ENCODE measurements at regions not wholly inside any gene's neighbourhood (a gene's known extent, or its start where the extent isn't known, plus 50 kb on each side); places are given as distances from the start of the nearest gene placed in this dataset.
"Not testable (repeated sequence)": the region's sequence is repeated elsewhere in the genome, so short reads cannot be mapped to it uniquely, and the experiment has no call there.

- DNase-seq (no peak), ATAC-seq (ENCODE audit: poor library complexity) (no peak)
- intact Hi-C loops (cut with DNase I), result no loop called here
Observed at GRCh38 chr12:126033751-126034150, 968.5 kb downstream of the AACS start.

- DNase-seq (no peak), ATAC-seq (ENCODE audit: poor library complexity) (no peak)
- intact Hi-C loops (cut with DNase I), result no loop called here
Observed at GRCh38 chr12:126036348-126036747, 971.1 kb downstream of the AACS start.

GRCh38 chr12:126038434-126038833, 973.2 kb downstream of the AACS start:
- ATAC-seq (ENCODE audit: poor library complexity) (no peak), DNase-seq (no peak)
- intact Hi-C loops (cut with DNase I), result no loop called here

GRCh38 chr12:126040307-126040706, 975.1 kb downstream of the AACS start:
- intact Hi-C loops (cut with DNase I), result no loop called here
- no peak for DNase-seq
- ATAC-seq (ENCODE audit: poor library complexity), result no peak

- intact Hi-C loops (cut with DNase I), result no loop called here
- DNase-seq, result no peak
- no peak for ATAC-seq (ENCODE audit: poor library complexity)
Observed at GRCh38 chr12:126042286-126042685, 977.1 kb downstream of the AACS start.

- DNase-seq; intact Hi-C loops (cut with DNase I); ATAC-seq (ENCODE audit: poor library complexity): not testable (repeated sequence)
Observed at GRCh38 chr12:126049501-126049900, 984.3 kb downstream of the AACS start.

GRCh38 chr12:126051611-126052107, 986.4 kb downstream of the AACS start:
- ATAC-seq (ENCODE audit: poor library complexity), result no peak
- no peak for DNase-seq
- intact Hi-C loops (cut with DNase I), result no loop called here

GRCh38 chr12:126055521-126055920, 990.3 kb downstream of the AACS start:
- intact Hi-C loops (cut with DNase I), result no loop called here
- DNase-seq (no peak), ATAC-seq (ENCODE audit: poor library complexity) (no peak)

- no peak for DNase-seq
- intact Hi-C loops (cut with DNase I), result no loop called here
- ATAC-seq (ENCODE audit: poor library complexity), result no peak
Observed at GRCh38 chr12:126061777-126062176, 996.5 kb downstream of the AACS start.

- ATAC-seq (ENCODE audit: poor library complexity), result no peak
- intact Hi-C loops (cut with DNase I), result no loop called here
- DNase-seq, result no peak
Observed at GRCh38 chr12:126064028-126064427, 998.8 kb downstream of the AACS start.

GRCh38 chr12:126067626-126068329, 1002.5 kb downstream of the AACS start:
- intact Hi-C loops (cut with DNase I), result no loop called here
- ATAC-seq (ENCODE audit: poor library complexity), result no peak

GRCh38 chr12:126069549-126070165, 1004.4 kb downstream of the AACS start:
- no peak for ATAC-seq (ENCODE audit: poor library complexity)
- intact Hi-C loops (cut with DNase I), result no loop called here
- no peak for DNase-seq

More at GRCh38 chr12:126067626-126068329, 1002.5 kb downstream of the AACS start:
- no peak for DNase-seq

GRCh38 chr12:126076515-126076914, 1011.3 kb downstream of the AACS start:
- DNase-seq, result no peak
- no peak for ATAC-seq (ENCODE audit: poor library complexity)
- intact Hi-C loops (cut with DNase I), result no loop called here

- DNase-seq (no peak), ATAC-seq (ENCODE audit: poor library complexity) (no peak)
- intact Hi-C loops (cut with DNase I), result no loop called here
Observed at GRCh38 chr12:126083926-126084325, 1018.7 kb downstream of the AACS start.

- ATAC-seq (ENCODE audit: poor library complexity) (no peak), DNase-seq (no peak)
- intact Hi-C loops (cut with DNase I), result no loop called here
Observed at GRCh38 chr12:126084480-126084879, 1019.2 kb downstream of the AACS start.

- DNase-seq, result no peak
- intact Hi-C loops (cut with DNase I), result no loop called here
- ATAC-seq (ENCODE audit: poor library complexity), result no peak
Observed at GRCh38 chr12:126086242-126086641, 1021.0 kb downstream of the AACS start.

- ATAC-seq (ENCODE audit: poor library complexity) (no peak), DNase-seq (no peak)
- intact Hi-C loops (cut with DNase I), result no loop called here
Observed at GRCh38 chr12:126087692-126088091, 1022.5 kb downstream of the AACS start.

GRCh38 chr12:126093908-126094307, 1028.7 kb downstream of the AACS start:
- intact Hi-C loops (cut with DNase I), result no loop called here
- DNase-seq (no peak), ATAC-seq (ENCODE audit: poor library complexity) (no peak)

GRCh38 chr12:126095748-126096510, 1030.7 kb downstream of the AACS start:
- ATAC-seq (ENCODE audit: poor library complexity) (no peak), DNase-seq (no peak)
- intact Hi-C loops (cut with DNase I), result no loop called here

GRCh38 chr12:126106706-126107105, 1041.5 kb downstream of the AACS start:
- DNase-seq, result no peak
- intact Hi-C loops (cut with DNase I), result no loop called here
- ATAC-seq (ENCODE audit: poor library complexity), result no peak

Data from Right ventricle myocardium superior (tissue), 1 donor.